GM12891 (cell line): ENCODE measurements at regions not wholly inside any gene's neighbourhood (a gene's known extent, or its start where the extent isn't known, plus 50 kb on each side); places are given as distances from the start of the nearest gene placed in this dataset.

Source experiments
- POLR2A ChIP-seq: IDR thresholded peaks from 2 replicates; pipeline ENCODE4 v1.6.1; 2011; ENCODE audit warnings: low read depth, low read length, control low read depth
- POLR2AphosphoS5 ChIP-seq: IDR thresholded peaks from 2 replicates; pipeline ENCODE4 v1.6.1; 2011; ENCODE audit warnings: low read depth, low read length, control low read depth
- SPI1 ChIP-seq: IDR thresholded peaks from 2 replicates; pipeline ENCODE4 v1.6.1; 2011; ENCODE audit warnings: low read depth, low read length, control low read depth
- TAF1 ChIP-seq: IDR thresholded peaks from 2 replicates; pipeline ENCODE4 v1.6.1; 2011; ENCODE audit warnings: low read depth, low read length, control low read depth

GRCh38 chr5:6861036-6861435 lies 147.8 kb downstream of the TENT4A start:
- no peak for TF ChIP-seq POLR2A
- no peak for TF ChIP-seq POLR2AphosphoS5
- no peak for TF ChIP-seq SPI1
- TF ChIP-seq TAF1, result no peak
